ENCODE measurements at regions not wholly inside any gene's neighbourhood (a gene's known extent, or its start where the extent isn't known, plus 50 kb on each side); places are given as distances from the start of the nearest gene placed in this dataset.

- intact Hi-C loops (cut with DNase I; ENCODE audit: low total_unique reads), result no loop called here
- 93% methylated on average over 3 of the region's 3 CpGs for WGBS, 2 donors
- no peak for DNase-seq (ENCODE audit: low spot score in 2 of 2)
- TF ChIP-seq POLR2A (IDR thresholded peaks at IDR 0.05), result no peak
- TF ChIP-seq, protein P1, sequence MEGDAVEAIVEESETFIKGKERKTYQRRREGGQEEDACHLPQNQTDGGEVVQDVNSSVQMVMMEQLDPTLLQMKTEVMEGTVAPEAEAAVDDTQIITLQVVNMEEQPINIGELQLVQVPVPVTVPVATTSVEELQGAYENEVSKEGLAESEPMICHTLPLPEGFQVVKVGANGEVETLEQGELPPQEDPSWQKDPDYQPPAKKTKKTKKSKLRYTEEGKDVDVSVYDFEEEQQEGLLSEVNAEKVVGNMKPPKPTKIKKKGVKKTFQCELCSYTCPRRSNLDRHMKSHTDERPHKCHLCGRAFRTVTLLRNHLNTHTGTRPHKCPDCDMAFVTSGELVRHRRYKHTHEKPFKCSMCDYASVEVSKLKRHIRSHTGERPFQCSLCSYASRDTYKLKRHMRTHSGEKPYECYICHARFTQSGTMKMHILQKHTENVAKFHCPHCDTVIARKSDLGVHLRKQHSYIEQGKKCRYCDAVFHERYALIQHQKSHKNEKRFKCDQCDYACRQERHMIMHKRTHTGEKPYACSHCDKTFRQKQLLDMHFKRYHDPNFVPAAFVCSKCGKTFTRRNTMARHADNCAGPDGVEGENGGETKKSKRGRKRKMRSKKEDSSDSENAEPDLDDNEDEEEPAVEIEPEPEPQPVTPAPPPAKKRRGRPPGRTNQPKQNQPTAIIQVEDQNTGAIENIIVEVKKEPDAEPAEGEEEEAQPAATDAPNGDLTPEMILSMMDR (IDR thresholded peaks at IDR 0.05), result no peak
- no peak overlapping the region for H3K4me3 ChIP-seq (ENCODE audit: low read depth, poor library complexity, severe bottlenecking)
Observed at GRCh38 chr5:2681476-2681875, 70.0 kb downstream of the IRX2 start.

DNA sequence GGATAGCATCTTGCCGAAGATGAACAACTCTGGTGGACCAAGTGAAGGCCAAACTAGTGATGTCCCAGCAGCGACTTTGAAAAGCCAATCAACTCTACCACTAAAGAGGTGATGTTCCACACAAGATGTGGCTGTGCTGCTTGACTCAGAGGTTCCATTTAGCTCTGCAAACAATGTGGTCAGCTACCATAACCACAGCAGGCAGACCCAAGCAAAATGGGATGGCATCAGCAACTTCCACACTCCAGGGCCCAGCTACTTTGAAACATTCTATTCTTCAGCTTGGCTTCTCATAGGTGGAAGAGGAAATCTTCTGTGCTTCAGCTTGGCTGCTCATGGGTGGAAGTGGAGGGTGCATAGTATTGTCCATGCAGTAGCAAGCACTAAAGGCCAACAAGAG is 70.5 kb downstream of the IRX2 start:
- DNase-seq (ENCODE audit: low spot score in 2 of 2), result peak in 1 of 2 donors; percentile 25
- TF ChIP-seq, protein P1 (IDR thresholded peaks at IDR 0.05), result no peak
- no peak for TF ChIP-seq POLR2A (IDR thresholded peaks at IDR 0.05)
- intact Hi-C loops (cut with DNase I; ENCODE audit: low total_unique reads), result no loop called here
- no peak overlapping the region for H3K4me3 ChIP-seq (ENCODE audit: low read depth, poor library complexity, severe bottlenecking)
- 81 to 86% methylated on average over 2 of the region's 2 CpGs for WGBS, 2 donors

GRCh38 chr5:2677689-2678088 is 73.8 kb downstream of the IRX2 start:
- intact Hi-C loops (cut with DNase I; ENCODE audit: low total_unique reads), result no loop called here
- no peak for TF ChIP-seq POLR2A (IDR thresholded peaks at IDR 0.05)
- TF ChIP-seq, protein P1 (IDR thresholded peaks at IDR 0.05), result no peak
- no peak for DNase-seq (ENCODE audit: low spot score in 2 of 2)
- 86 to 94% methylated on average over 2 of the region's 2 CpGs for WGBS, 2 donors
- H3K4me3 ChIP-seq (ENCODE audit: low read depth, poor library complexity, severe bottlenecking), result no peak overlapping the region

DNA sequence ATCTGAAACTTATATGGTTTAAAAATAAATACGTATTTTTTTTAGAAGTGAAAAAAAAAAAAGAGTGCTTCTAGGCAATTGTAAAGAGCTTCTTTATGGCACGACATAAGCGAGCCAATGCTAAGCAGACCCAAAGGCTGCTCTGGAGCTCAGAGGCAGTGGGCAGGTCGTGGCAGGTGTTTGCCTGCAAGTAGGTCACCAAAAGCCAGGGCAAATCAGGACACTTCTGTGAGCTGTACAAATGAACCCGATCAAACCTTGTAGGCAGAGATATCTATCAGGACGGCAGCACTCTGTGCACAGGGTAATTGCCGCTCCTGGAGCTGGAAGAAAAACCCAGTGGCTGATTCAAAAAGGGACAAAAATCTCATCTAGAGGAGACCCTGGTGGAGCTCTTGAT is 75.9 kb downstream of the IRX2 start:
- 43 to 56% methylated on average over 7 of the region's 7 CpGs for whole genome bisulfite sequencing, 2 donors
- intact Hi-C loops (cut with DNase I; ENCODE audit: low total_unique reads), result no loop called here
- peak in 1 of 2 donors; percentile 15 for DNase-seq (ENCODE audit: low spot score in 2 of 2)
- no peak overlapping the region for H3K4me3 ChIP-seq (ENCODE audit: low read depth, poor library complexity, severe bottlenecking)
- TF ChIP-seq POLR2A (IDR thresholded peaks at IDR 0.05), result no peak
- TF ChIP-seq, protein P1 (IDR thresholded peaks at IDR 0.05), result no peak

GRCh38 chr5:2674456-2674855 is 77.0 kb downstream of the IRX2 start:
- no peak overlapping the region for H3K4me3 ChIP-seq (ENCODE audit: low read depth, poor library complexity, severe bottlenecking)
- intact Hi-C loops (cut with DNase I; ENCODE audit: low total_unique reads), result no loop called here
- WGBS, 2 donors, result 56 to 60% methylated on average over 3 of the region's 3 CpGs
- DNase-seq (ENCODE audit: low spot score in 2 of 2), result no peak
- TF ChIP-seq, protein P1 (IDR thresholded peaks at IDR 0.05), result no peak
- TF ChIP-seq POLR2A (IDR thresholded peaks at IDR 0.05), result no peak

DNA sequence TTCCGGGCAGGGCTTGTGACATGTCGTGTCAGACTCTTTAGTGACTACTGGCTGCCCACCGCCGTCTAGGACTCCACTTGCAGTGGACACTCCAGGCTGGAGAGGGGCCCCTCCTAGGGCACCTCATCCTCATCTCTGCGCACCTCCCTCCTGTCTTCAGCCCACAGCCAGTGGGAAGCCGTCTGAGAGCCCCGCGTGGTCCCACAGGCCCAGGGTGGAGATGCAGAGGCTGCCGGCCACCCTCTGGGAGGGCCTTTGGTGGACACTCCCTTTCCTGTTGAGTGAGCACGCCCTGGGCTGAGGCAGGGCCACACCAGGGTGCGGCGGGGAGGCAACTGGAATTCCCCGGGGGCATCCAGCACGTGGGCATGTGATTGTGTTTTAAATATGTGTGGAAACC is 80.5 kb downstream of the IRX2 start:
- no peak for DNase-seq (ENCODE audit: low spot score in 2 of 2)
- 45 to 62% methylated on average over 6 to 10 of the region's 14 CpGs for WGBS, 2 donors
- H3K4me3 ChIP-seq (ENCODE audit: low read depth, poor library complexity, severe bottlenecking), result no peak overlapping the region
- intact Hi-C loops (cut with DNase I; ENCODE audit: low total_unique reads), result no loop called here
- TF ChIP-seq, protein P1 (IDR thresholded peaks at IDR 0.05), result no peak
- TF ChIP-seq POLR2A (IDR thresholded peaks at IDR 0.05), result no peak

Measured in lower leg skin (tissue), 4 donors.